Transverse colon (tissue), 4 donors: ENCODE measurements at regions not wholly inside any gene's neighbourhood (a gene's known extent, or its start where the extent isn't known, plus 50 kb on each side); places are given as distances from the start of the nearest gene placed in this dataset.

Source experiments
- DNase-seq: peaks from one replicate; pipeline ENCODE4 v3.0.0-alpha.2; 2019
- H3K27ac ChIP-seq, 4 donors: fragments of 200-600 bp; sonication (generic); 2 replicates each; pipeline ENCODE4 v1.5.1; 2016 to 2018; ENCODE audit warnings: inconsistent platforms in 4 of 4
- H3K27me3 ChIP-seq: fragments of 200-600 bp; sonication (generic); 2 replicates; pipeline ENCODE4 v1.5.1; 2017; ENCODE audit warnings: inconsistent platforms
- H3K36me3 ChIP-seq, 4 donors: fragments of 200-600 bp; sonication (generic); 2 replicates each; pipeline ENCODE4 v1.5.1; 2017 to 2019; ENCODE audit warnings: inconsistent platforms in 4 of 4
- H3K4me1 ChIP-seq, 4 donors: fragments of 200-600 bp; sonication (generic); 2 replicates each; pipeline ENCODE4 v1.5.1; 2017 to 2020; ENCODE audit warnings: inconsistent platforms in 4 of 4
- H3K4me3 ChIP-seq, 4 donors: fragments of 200-600 bp; sonication (generic); 1 replicate in 1 of 4; 2 replicates in 3 of 4; pipeline versions ENCODE4 v1.5.1 to v1.6.1; 2017 to 2019; ENCODE audit warnings: inconsistent platforms in 4 of 4
- H3K9me3 ChIP-seq, 2 donors: fragments of 200-600 bp; sonication (generic); 2 replicates each; pipeline ENCODE4 v1.5.1; 2017 to 2019; ENCODE audit warnings: inconsistent platforms in 2 of 2
- EP300 ChIP-seq: sonication (generic); formaldehyde crosslinking; IDR thresholded peaks from one replicate; pipeline ENCODE4 v1.6.1; 2017; ENCODE audit warnings: antibody characterized with exemption, low read depth
- POLR2A ChIP-seq: fragments of 450-650 bp; IDR thresholded peaks from one replicate; pipeline ENCODE4 v1.6.1; 2016; ENCODE audit warnings: antibody characterized with exemption, mild to moderate bottlenecking, moderate library complexity
- POLR2AphosphoS5 ChIP-seq, 3 donors: sonication (generic); formaldehyde crosslinking; IDR thresholded peaks; one replicate each; pipeline ENCODE4 v1.6.1; 2016; ENCODE audit warnings: antibody characterized with exemption in 3 of 3
- WGBS, 2 donors: methylation state at CpG; one replicate each; pipeline ENCODE4 v1.1.5; 2018; ENCODE audit warnings: low coverage in 1 of 2; 5-methylcytosine and 5-hydroxymethylcytosine counted together
- in situ Hi-C, 4 donors: fragments of 200-750 bp; cut with MboI; loops; one replicate each; pipeline versions ENCODE4 v1.15.0 to v1.15.1; 2017; ENCODE audit warnings: low sequenced_read_pairs in 3 of 4, low pct_ligation_motif_present in 1 of 4, low pct_unique_long_range_greater_than_20kb in 1 of 4
- intact Hi-C: fragments of 100-400 bp; cut with DNase I; formaldehyde crosslinking; loops from one replicate; pipeline ENCODE4 v1.15.1; 2023; ENCODE audit warnings: low total_unique reads
- TF ChIP-seq, protein P1 (sequence below), 5 experiments: fragments of 200-600 bp in 3 of 5; fragments of 450-650 bp in 2 of 5; sonication (generic) in 3 of 5; IDR thresholded peaks; 1 replicate in 2 of 5; 2 replicates in 3 of 5; pipeline ENCODE4 v1.5.1; 2016 to 2017; ENCODE audit warnings: antibody characterized with exemption in 5 of 5, inconsistent platforms in 3 of 5, mild to moderate bottlenecking in 2 of 5, moderate library complexity in 1 of 5

DNA sequence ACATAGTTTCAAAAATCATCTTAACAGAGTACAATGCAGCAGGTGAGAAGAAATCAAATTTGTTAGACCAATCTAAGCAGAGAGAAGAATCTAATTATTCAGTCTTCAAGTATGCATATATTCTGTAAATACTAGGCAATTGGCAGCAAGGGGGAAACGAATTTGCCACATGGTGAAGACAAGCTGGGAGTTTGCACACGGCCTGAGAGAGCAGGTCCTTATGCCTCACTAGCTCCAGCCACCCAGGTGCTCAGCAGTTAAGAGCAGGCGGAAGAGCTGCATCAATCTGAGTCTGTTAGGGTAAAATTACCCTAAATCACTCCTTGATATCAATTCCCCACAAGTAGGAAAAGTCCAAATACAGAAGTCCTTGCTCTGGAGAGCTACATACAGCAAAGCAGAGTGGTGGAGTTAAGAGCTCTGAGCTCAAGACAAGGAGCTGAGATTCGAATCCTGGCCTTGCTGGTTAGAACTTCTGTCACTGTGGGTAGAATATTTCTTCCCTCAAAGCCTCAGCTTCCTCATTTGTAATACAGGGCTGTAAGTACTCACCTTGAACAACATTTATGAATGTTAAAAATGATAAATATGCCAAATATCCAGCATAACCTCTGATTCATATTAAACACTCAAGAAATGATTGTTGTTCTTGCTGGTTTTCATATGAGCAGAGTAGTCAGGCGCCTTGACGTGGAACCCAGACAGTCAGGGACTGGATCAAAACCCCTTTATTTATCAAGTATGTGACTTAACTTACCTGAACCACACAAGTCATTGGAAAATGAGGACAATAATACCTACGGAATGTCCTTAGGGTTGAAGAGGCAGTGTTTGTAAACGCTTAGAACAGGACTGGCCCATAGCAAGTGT lies 444.2 kb downstream of the CDH26 start:
- intact Hi-C loops, result no loop called here

DNA sequence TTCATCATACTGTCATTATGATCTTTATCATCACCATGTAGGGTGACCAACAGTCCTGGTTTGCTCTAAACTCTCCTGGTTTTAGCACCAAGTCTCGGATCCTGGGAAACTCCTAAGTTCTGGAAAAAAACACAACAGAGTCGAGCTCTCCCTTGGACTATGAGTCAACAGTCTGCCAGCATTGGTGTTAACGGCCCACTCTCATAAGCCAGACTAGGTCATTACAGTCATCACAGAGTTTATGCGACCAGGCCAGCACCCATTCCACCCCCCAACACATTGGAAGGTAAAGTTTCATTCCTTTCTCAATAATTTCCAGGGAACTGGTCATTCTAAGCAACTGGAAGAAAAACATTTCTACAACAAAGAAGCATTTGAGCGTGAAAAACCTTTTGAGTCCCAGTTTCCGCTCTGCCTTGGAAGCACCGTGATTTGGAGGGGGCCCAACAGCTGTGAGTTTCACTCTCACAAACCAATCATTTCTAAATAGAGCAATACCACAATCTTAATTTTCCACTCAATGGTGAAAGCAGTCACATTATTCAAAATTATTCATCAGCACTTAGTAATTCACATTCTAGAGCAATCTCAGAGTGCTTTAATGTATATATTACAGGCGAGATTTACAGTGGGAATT lies 445.0 kb downstream of the CDH26 start:
- in situ Hi-C loops (no loop called here), intact Hi-C loops (no loop called here)
- Histone ChIP-seq H3K27ac (no peak overlapping the region), H3K27me3 (no peaks in the 10 kb centered on the region), H3K4me1 (no peaks in the 10 kb centered on the region), H3K9me3 (no peaks in the 10 kb centered on the region), H3K36me3 (no peaks in the 10 kb centered on the region), H3K4me3 (no peak overlapping the region)
- 70 to 77% methylated on average over 8 of the region's 8 CpGs for WGBS, 2 donors
- TF ChIP-seq POLR2A (no peak), POLR2AphosphoS5 (IDR thresholded peaks at IDR 0.05) (no peak)
- no peak for DNase-seq

More for the DNA sequence above, 444.2 kb downstream of the CDH26 start:
- TF ChIP-seq POLR2A (no peak), EP300 (no peak), POLR2AphosphoS5 (IDR thresholded peaks at IDR 0.05) (no peak)
- TF ChIP-seq, protein P1, sequence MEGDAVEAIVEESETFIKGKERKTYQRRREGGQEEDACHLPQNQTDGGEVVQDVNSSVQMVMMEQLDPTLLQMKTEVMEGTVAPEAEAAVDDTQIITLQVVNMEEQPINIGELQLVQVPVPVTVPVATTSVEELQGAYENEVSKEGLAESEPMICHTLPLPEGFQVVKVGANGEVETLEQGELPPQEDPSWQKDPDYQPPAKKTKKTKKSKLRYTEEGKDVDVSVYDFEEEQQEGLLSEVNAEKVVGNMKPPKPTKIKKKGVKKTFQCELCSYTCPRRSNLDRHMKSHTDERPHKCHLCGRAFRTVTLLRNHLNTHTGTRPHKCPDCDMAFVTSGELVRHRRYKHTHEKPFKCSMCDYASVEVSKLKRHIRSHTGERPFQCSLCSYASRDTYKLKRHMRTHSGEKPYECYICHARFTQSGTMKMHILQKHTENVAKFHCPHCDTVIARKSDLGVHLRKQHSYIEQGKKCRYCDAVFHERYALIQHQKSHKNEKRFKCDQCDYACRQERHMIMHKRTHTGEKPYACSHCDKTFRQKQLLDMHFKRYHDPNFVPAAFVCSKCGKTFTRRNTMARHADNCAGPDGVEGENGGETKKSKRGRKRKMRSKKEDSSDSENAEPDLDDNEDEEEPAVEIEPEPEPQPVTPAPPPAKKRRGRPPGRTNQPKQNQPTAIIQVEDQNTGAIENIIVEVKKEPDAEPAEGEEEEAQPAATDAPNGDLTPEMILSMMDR (IDR thresholded peaks at IDR 0.05), result no peak
- in situ Hi-C loops, result no loop called here
- Histone ChIP-seq H3K4me1 (no peaks in the 10 kb centered on the region), H3K27ac (no peak overlapping the region), H3K36me3 (no peaks in the 10 kb centered on the region), H3K4me3 (no peak overlapping the region), H3K9me3 (no peaks in the 10 kb centered on the region), H3K27me3 (no peaks in the 10 kb centered on the region)
- no peak for DNase-seq
- WGBS, 2 donors, result 67 to 68% methylated on average over 5 to 8 of the region's 8 CpGs

DNA sequence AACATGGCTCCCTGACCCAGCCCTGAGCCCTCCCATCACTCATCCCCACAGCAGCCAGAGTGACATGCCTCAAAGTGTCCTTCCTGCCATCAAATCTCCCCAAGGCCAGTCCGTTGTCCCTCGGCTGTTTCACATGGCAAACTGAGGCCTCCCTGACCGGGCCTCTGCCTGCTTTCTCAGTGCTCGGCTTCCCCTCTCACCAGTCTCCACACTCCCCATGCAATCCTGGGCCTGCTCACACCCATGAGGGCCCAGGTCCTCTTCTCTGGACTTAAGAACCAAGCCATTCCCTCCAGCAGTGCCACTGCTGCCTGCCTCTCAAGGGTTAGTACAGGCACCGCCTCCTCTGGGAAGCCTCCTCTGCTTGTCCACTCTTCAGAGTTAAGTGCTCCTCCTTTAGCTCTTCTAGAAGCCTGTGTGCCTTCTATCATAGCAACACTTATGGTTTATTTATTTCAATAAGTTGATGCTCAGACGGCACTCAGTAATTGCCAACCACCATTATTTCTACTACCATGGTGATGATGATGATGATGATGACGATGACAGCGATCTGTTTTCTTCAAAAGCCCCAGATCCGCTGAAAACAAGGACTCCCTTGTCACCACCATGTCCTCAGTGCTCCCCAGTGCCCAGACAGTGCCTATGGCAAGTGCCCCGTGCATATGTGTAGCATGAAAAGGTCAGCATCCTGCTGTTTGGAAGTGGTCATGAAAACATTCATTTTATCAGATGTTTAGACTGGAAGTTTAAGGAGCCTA lies 449.0 kb downstream of the CDH26 start:
- TF ChIP-seq POLR2A (no peak), POLR2AphosphoS5 (IDR thresholded peaks at IDR 0.05) (no peak), EP300 (no peak)
- TF ChIP-seq, protein P1 (IDR thresholded peaks at IDR 0.05), result no peak

DNA sequence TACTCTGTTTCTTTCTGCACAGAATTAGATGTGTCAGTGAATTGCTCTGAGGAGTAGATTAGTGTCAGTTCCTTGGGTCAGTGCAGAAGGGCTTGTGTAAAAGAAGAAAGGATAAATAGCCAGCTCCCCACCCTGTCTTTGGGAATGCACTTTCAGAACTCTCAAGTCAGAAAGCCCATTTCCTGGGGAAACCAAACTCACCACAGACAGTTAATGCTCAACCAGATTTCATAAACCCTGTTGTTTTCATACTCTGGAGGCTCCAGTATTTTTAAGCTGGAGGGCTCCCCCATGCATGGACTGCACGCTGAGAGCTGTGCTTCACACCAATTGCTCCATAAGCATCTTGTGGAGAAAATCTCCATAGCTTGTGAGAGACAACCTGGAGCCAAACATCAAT lies 449.7 kb downstream of the CDH26 start:
- DNase-seq, result no peak
- no peaks in the 10 kb centered on the region for H3K27me3 ChIP-seq
- intact Hi-C loops (no loop called here), in situ Hi-C loops (no loop called here)
- H3K9me3 ChIP-seq, result no peaks in the 10 kb centered on the region
- TF ChIP-seq POLR2AphosphoS5 (IDR thresholded peaks at IDR 0.05) (no peak), POLR2A (no peak), EP300 (no peak)
- TF ChIP-seq, protein P1 (IDR thresholded peaks at IDR 0.05), result no peak
- H3K27ac ChIP-seq, result no peak overlapping the region
- H3K4me1 ChIP-seq, result no peaks in the 10 kb centered on the region
- no peaks in the 10 kb centered on the region for H3K36me3 ChIP-seq
- no peak overlapping the region for H3K4me3 ChIP-seq
- WGBS, 2 donors, result 38% methylated on average over 1 of the region's 1 CpG; no CpG with 5 or more reads in 1 of the 2 donors

More for the DNA sequence above, 449.0 kb downstream of the CDH26 start:
- Histone ChIP-seq H3K4me1 (no peaks in the 10 kb centered on the region), H3K4me3 (no peak overlapping the region), H3K9me3 (no peaks in the 10 kb centered on the region), H3K27me3 (no peaks in the 10 kb centered on the region), H3K36me3 (no peaks in the 10 kb centered on the region), H3K27ac (no peak overlapping the region)
- DNase-seq, result no peak
- in situ Hi-C loops (no loop called here), intact Hi-C loops (no loop called here)
- WGBS, 2 donors, result 77 to 87% methylated on average over 8 to 10 of the region's 10 CpGs
